Ecto neural progenitor cell (in vitro differentiated cells): ENCODE measurements at regions not wholly inside any gene's neighbourhood (a gene's known extent, or its start where the extent isn't known, plus 50 kb on each side); places are given as distances from the start of the nearest gene placed in this dataset.

Experiments used
- DNase-seq: peaks from one replicate; pipeline ENCODE4 v3.0.0-alpha.2; 2018; ENCODE audit warnings: low spot score

DNA sequence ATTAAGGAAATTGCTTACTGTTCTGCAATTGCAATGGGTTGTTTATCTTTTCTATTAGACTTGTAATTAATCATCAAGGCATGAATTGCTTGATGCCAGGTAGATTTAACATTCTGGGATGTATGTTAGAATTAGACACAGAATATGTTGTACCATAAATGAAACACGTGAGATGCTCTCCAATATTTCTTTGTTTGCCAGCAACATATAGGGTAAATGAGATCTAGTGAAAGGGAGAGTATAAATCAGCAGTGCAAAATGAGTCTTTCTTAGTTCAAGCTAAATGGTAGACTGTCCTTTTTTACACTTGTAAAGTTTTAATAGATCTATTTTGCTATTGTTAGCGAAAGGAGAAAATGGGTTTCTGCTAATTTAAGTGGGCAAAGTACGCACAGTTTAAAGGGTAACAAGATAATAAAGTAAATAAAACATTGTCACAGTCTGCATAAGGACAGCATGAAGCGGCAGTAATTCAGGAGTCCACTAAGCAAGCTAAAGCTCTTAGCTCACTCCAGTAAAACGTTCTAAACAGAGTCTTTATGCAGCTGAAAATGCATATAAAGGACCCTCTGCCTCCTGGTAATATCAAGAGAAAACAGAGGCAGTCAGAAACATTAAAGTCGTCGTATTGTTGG lies 1137.1 kb downstream of the OLFM4 start:
- no peak for DNase-seq

DNA sequence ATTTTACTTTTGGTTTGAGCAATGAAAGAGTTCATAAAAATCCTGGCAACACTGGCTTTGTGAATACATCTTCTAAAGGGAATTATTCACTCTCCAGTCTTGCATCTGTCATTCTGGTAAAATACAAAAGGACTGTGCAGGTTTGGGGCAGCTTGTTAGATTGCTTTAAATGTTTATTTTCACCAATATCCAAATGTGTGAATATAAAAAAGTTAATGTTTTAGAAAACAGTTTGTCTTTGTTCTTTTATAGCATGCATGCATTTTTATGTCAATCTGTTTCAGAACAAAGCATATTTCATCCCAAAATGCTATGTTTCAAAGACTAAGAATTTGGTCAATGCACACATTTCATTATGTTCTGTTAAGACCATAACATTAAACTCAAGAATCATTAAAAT lies 1145.4 kb downstream of the OLFM4 start:
- no peak for DNase-seq

DNA sequence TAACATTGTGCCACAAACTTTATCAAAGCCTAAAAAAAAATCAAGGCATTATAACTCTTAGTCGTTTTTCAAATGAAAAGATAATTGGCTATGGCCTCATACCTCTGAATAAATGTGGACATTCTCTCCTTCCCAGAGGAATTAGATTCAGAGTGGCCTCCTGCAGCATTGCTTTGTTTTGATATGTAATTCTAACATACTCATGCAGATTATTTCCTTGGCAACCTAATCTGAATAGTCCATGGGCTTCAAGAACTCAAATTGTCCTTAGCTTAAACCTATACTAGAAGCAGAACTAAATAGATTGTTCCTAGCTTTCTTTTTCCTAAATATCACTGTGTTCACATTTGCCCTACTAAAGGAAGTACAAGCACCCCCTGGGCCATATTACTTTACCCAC lies 1146.9 kb downstream of the OLFM4 start:
- DNase-seq: no peak

DNA sequence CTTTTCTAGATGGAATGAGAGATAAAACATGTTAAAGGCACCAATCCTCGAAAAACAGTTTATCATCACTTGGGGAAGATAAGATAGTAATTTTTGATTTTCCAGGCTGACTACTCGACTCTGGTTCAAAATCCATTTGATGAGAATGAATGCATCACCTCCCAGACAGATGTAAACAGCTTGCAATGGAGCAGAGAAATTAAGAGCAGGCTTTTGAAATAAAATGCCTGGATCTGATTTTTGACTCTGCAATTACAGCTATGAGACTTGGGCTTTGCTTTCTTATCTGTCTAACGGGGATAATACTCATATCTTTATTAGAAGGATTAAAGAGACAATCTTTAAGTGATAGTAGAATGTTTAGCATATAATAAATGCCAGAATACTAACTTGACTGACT lies 1148.9 kb downstream of the OLFM4 start:
- no peak for DNase-seq

DNA sequence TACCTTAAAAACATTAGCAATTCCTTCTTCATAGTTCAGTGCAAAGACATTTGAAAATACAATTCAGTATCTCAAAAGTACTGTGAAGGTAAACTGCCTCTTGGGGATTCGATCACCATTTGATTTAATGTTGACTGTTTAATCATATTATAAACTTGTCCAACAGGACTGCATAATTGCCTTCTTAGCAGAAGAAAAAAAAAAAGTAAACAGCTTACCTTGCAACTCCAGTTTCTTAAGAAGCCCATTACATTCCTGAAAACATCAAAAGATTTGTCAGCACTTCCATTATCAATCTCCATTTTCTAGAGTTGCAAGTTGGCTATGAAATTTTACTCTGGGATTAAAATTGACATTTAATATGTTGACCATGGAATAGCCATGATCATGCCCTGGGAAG lies 1154.6 kb downstream of the OLFM4 start:
- no peak for DNase-seq

DNA sequence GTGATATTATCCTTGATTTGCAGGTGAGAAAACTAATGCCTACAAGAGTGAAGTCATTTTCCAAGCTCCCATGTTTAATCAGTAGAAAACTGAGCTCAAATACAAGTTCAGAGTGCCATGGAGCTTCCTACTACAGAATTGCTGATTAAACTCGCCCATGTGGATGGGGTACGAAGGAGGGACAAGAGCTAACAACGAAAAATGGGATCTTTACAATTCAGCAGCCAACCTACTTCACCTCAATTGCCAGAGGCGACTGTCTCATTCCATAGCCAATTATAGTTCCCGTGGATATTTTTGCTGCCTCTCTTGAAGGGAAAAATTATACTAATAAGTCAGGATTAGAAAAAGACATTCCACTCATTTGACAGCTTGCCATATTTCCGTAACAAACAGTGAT lies 1155.1 kb downstream of the OLFM4 start:
- DNase-seq: no peak

DNA sequence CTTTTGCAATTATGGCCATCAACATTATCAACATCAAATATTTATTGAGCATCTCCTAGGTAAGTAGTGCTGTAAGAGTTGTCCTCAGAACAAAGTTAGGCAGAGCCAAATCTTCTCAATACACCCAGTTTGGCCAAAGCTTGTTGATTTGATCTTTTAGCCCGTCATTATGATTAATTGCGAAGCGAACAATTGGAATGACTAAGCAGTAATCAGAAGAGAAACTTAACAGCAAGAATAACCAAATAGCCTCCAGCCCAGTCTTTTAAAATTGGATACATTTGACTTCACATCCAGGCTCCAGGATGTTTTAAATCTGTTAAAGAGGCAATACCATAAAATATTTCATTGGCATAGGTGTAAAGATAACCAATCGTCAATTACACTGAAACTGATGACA lies 1156.0 kb downstream of the OLFM4 start:
- no peak for DNase-seq

DNA sequence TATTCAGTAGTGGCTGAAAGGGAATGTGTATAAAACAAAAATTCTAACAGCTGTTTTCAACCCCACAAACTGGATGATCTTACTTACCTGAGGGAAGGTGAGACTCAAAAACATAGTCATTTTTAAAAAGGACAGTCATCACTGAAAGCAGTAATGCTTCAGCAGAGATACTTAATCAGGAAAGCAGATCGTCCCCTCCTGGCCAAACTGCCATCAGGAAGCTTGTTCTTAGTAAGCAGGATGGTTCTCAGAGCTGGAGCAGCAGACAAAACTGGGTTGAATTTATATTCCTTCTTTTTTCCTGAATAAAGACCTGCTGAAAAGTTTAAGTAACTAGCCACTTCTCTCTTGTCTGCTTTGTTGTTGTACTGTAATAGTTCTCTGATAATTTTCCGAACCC lies 1156.5 kb downstream of the OLFM4 start:
- DNase-seq: no peak

DNA sequence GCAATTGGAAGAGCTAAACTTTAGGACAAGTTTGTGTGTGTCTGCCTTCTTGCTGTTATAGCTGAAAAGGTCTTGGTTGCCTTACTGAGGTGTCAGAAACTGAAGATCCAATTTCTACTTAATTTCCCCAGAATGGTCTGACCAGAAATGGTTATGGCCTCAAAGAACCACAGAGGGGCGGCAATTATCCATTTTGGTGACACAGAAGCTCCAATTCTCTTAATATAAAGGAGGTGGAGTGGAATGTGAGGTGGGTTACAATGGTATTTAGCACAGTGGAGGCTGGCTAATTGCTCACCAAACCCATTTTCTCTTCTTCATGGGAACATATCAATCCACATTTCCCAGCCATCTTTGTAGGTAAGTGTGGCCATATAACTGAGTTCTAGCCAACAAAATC lies 1157.2 kb downstream of the OLFM4 start:
- peak; percentile 51 for DNase-seq

DNA sequence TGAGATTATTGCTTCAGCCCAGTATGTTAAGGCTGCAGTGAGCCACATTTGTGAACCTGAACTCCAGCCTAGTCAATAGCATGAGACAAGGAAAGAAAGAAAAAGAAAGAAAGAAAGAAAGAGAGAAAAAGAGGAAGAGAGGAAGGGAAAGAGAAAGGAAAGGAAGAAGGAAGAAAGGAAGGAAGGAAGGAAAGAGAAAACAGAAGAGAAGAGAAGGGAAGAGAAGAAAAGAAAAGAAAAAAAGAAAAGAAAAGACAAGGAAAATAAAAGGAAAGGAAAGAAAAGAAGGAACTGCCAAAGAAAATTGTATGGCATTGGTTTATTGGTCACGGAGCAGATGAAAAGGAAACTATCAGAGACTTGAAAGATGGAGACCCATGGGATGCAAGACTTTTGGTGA lies 1158.8 kb downstream of the OLFM4 start:
- DNase-seq: no peak

DNA sequence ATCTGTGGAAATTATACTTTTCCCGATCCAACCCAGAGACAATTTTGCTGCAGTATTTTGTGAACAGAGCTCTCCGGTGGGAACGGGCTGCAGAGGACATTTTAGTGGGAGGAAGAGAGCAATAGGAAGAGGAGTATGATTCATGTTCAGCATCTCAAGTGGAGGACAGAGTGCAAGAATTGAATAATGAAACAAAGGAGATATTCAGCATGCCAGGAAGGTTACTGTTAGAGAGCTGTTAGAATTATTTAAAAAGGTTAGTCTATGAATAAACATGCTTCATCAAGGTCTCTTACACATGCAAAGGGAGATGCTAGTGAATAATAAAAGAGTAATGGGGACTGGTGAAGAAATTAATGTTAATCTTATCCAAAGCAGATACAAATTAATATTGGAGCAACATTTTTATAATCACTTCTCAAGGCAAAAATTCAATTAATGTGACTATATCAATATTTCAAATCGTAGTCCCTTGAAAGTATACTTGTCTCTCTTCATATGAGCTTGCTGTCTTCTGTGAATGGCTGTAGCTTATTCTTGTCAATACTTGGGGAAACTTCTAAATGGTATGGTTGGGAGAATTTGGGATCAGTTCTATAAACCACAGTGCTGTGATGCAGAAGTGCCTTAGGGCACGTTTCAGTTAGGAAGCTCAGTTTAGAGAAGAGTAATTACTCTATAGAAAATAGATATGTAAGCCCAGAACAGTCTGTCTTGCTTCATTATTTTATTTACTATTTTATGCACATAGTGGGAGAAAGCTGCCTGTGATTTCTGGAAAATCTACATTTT lies 1165.8 kb downstream of the OLFM4 start:
- no peak for DNase-seq

DNA sequence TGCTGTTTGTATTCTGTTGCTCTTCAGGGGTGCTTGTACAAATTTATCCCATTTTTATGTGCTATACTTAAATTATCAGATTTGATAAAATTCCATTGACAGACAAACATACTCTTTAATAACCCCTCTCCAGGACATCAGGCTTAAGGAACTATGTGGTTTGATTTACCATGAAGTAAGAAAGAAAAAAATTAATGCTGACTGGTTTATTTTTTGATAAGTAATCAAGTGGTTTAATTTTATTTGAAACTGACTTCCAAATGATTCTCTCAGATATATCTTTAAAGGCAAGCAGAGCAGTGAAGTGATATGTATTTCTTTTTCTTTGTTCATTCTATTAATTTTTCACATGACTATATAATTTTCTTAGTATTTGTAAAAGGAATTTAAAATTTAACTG lies 1168.1 kb downstream of the OLFM4 start:
- no peak for DNase-seq

DNA sequence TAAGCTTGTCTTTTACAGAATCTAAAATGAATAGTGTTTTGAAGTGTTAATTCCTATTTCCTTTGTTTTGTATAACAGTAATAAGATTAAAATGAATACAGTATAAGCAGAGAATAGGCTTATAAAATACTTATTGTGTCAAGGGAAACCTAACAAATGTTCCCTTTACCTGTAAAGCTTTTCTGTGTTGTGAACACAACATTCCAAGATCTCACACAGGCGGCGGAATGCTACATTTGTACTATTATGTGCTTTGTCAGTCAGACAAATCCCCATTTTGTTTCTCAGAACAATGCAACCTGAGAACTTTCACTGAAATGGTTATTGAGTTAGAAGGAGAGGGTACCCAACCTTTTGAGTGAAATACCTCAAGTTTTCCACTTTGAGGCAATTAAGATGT lies 1170.3 kb downstream of the OLFM4 start:
- DNase-seq: no peak

DNA sequence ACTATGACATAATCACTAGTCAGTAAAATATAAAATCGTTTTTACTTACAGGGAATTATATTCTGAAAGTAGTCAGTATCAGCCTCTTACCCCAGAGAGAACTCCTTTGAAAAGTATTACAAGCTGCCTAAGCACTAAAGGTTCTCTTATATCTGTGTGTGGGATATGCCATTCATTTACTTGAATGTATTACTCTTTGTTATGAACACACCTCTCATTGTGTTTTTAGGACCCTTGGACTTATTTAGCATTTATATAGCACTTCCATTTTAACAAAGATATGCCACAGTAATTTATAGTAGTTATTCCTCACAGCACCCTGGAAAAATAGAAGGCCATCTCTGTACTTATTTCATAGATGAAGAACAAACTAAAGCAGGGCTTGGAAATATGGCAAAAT lies 1178.0 kb downstream of the OLFM4 start:
- DNase-seq: no peak

DNA sequence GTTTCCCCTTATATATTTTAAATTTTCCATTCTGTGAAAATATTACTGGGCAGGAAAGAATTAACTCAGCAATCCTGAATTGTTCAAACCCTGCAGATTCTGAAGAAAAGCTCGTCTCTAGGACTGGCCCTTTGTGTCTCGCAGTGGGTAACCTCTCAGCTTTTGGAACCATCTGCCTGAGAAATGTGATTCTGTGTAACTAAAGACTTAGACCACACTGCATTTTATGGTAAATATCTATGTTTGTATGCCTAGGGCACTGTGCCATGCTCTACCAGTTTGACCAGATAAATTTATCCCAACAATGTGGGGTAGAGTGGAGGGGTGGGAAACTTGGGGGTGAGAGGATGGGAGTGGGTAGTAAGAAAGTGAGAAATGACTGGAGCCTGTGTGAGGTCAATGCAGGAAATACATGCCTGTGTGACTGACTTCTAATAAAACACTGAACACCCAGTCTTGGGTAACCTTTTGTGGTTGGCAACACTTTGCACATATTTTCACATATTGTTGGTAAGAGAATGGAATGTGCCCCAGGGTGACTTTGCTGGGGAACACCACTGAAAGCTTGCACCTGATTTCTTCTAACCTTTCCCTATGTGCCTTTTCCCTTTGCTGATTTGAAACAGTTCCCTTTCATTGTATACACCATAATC lies 1181.9 kb downstream of the OLFM4 start:
- no peak for DNase-seq

DNA sequence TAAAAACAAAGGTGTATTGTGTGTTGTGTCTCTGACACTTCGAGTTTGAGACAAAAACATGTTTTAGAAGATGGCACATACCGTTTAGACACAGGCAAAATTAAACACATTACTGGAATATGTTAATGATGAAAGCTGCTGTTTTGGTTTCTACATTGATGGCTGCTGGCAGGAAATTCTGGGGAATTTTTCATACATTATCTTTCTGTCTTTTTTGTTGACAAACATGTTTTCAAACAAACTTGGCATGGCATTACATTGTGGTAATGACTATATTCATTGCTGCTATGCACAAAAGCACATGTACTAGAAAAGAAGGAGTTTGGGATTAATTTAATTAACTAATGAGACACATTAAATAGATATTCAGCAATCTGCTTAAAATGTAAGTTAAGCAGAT lies 1187.6 kb downstream of the OLFM4 start:
- DNase-seq: no peak

DNA sequence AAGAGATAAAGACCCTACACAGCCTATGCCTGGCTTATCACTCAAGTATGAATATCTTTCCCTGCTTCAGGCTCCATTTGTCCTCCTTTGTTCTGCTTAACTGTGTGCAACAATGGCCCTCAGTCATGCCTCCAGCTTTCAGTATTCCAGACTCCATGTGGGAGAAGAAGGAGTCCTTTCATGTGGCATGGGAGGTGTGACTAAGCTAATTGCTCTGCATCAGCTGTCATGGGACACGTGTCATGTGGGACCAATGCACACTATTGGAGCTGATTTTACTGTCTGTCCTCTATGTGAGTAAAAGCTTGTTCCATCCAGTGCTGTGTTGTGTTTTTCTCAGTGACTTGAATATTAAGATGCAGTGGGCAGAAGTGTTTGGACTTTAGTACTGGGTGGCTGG lies 1198.3 kb downstream of the OLFM4 start:
- no peak for DNase-seq

DNA sequence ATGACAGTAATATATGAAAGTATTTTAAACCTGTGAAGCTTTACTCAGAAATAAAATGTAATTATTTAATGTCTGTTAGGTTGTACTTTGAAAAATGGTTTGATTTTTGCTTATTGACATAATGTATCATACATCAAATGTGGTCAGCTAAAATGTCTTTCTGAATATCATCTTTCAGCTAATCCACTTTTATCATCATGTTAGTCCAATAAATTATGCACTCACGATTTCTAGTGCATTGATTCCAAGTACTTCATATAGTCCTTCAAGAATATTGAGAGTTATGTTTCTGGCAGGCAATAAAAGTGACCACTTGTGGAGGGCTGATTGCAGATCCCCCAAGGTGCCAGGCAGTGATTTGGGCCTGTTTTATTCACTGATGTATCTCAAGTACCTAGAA lies 1204.1 kb downstream of the OLFM4 start:
- DNase-seq: no peak

DNA sequence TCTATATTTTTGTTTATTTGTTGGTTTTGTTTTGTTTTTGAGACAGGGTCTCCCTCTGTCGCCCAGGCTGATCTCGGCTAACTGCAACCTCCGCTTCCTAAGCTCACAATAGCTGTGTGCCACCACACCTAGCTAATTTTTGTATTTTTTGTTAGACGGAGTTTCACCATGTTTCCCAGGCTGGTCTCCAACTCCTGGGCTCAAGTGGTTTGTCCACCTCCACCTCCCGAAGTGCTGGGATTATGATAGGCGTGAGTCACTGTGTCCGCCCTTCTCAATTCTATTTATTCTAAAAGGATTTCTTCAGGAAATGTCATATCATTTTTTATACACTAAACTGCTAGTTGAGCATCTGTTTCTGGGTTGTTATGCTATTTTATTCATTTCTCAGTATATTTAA lies 1206.0 kb downstream of the OLFM4 start:
- DNase-seq: no peak

DNA sequence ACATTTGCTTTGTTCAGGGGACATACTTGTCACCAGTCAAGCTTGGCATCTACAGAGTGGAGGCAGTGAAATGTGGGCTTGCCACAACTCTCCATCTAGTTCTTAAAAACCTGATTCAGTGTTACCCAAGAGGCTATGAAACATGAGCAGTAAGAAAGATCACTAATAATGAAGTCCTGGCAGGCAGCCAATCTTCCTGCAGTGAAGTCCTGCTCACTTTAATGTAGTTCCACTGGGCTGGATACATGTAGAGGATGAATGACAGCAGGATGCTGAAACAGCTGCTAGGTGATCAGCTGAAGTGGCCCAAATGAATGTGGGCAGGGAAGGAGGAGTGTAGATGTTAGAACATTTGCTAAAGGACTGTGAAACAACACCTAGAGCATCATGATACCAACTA lies 1213.1 kb downstream of the OLFM4 start:
- DNase-seq: no peak

DNA sequence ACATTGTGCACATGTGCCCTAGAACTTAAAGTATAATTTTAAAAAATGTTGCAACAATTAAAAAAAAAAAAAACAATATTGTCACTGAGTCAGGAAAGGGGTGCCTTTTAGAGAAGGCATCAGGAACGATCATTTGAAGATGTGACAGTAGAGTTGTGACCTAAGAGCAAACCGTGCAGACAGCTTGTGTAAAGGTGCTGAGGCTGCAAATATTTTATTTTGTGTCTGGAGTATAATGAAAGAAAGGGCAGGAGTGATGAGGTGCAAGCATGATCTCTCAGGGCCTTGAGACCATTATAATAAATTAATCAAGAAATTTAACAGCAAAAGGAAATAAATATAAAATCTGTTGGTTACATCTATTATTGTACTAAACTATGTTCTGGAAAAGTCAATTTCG lies 1219.7 kb downstream of the OLFM4 start:
- no peak for DNase-seq

DNA sequence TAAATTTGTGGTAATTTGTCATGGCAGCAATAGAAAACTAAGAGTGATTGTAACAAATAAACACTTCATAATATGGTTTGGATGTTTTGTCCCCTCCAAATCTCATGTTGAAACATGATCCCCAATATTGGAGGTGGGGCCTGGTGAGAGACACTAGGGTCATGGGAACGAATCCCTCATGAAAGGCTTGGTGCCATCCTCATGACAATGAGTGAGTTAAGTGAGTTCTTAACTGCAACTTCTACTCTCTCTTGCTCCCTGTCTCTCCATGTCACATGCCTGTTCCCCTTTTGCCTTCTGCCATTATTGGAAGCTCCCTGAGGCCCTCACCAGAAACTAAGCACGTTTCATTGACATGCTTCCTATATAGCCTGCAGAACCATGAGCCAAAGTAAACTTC lies 1233.2 kb downstream of the OLFM4 start:
- no peak for DNase-seq

DNA sequence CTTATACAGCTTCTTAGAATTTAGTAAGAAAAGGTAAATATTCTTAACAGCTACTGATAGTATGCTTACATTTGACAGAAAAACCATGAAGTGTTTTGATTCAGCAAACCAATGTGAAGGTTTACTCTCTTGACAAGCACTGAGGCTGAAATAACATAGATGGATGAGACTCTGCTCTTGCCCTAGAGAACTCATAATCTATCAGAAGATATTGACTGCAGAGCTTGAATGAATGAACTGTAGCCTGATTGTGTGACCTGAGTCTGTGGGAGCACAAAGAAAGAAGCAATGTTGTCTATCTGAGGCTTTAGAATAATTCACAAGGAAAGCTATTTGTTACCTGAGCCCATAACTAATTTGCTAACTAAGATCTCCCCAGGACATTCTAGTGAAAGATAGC lies 1235.3 kb downstream of the OLFM4 start:
- DNase-seq: no peak

DNA sequence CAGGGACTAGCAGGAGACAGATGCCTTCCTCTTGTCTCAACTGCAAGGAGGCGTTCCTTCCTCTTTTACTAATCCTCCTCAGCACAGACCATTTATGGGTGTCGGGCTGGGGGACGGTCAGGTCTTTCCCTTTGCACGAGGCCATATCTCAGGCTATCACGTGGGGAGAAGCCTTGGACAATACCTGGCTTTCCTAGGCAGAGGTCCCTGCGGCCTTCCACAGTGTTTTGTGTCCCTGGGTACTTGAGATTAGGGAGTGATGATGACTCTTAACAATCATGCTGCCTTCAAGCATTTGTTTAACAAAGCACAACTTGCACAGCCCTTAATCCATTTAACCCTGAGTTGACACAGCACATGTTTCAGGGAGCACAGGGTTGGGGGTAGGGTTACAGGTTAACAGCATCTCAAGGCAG lies 1238.6 kb downstream of the OLFM4 start:
- peak; percentile 55 for DNase-seq
